VCaP (cell line): ENCODE measurements at regions not wholly inside any gene's neighbourhood (a gene's known extent, or its start where the extent isn't known, plus 50 kb on each side); places are given as distances from the start of the nearest gene placed in this dataset.

ENCODE experiments used
- H3K27ac ChIP-seq: fragments of 450-650 bp; 2 replicates; pipeline ENCODE4 v1.5.1; 2017
- TF ChIP-seq, protein P1 (sequence below): fragments of 450-650 bp; conservative IDR thresholded peaks from 2 replicates; pipeline ENCODE4 v1.5.1; 2017; ENCODE audit warnings: mild to moderate bottlenecking, moderate library complexity

DNA sequence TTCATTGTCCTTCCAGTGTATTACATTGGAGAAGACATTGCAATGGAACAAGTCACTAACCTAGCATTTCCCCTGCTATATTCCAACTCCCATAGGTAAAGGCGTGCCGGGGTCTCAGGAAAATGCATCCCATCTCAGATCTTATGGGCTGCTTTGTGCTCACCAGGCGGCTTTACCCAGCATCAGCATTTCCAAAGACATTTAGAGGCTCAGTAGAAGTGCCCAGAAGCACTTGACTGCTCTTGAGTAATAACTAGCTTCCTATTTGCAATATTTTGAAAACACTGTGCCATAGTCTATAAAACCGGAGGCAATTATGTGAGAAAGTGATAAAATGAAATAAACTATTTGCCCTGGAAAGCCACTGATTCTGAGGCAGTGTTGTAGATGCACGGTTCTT is 415.0 kb upstream of the NPVF start:
- H3K27ac ChIP-seq, result no peak overlapping the region
- TF ChIP-seq, protein P1, sequence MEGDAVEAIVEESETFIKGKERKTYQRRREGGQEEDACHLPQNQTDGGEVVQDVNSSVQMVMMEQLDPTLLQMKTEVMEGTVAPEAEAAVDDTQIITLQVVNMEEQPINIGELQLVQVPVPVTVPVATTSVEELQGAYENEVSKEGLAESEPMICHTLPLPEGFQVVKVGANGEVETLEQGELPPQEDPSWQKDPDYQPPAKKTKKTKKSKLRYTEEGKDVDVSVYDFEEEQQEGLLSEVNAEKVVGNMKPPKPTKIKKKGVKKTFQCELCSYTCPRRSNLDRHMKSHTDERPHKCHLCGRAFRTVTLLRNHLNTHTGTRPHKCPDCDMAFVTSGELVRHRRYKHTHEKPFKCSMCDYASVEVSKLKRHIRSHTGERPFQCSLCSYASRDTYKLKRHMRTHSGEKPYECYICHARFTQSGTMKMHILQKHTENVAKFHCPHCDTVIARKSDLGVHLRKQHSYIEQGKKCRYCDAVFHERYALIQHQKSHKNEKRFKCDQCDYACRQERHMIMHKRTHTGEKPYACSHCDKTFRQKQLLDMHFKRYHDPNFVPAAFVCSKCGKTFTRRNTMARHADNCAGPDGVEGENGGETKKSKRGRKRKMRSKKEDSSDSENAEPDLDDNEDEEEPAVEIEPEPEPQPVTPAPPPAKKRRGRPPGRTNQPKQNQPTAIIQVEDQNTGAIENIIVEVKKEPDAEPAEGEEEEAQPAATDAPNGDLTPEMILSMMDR, result no peak

DNA sequence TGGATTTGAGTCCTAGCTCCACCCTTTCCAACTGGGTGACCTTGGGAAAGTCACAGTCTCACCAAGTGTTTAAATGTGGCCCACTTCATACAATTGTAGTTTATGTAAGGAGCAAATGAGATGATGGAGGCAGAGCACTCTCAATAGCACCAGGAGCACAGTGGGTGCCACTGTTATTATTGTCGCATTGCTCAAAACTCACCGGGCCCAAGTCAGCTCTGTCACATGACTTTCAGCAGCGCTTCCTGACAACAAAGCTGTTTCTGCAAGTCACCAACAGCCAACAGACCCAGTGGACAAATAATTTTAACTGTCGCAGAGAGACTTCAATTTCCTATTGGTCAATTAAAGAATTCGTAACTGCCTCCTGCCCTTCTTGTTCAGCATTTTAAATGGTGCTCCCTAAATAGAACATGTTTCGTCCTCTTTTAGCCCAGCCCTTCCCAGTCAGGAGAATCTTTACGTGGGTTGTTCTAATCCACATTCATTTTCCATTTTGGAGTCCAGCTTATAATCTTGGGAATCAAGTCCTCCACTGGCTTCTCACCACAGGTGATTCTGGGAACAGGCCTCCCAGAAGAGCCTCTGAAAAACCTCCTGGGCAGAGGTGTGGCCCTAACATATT is 415.6 kb upstream of the NPVF start:
- H3K27ac ChIP-seq, result no peak overlapping the region
- TF ChIP-seq, protein P1, result no peak

- TF ChIP-seq, protein P1, result no peak
- no peak overlapping the region for H3K27ac ChIP-seq
These were observed 418.6 kb upstream of the NPVF start for GRCh38 chr7:25646726-25647413.

DNA sequence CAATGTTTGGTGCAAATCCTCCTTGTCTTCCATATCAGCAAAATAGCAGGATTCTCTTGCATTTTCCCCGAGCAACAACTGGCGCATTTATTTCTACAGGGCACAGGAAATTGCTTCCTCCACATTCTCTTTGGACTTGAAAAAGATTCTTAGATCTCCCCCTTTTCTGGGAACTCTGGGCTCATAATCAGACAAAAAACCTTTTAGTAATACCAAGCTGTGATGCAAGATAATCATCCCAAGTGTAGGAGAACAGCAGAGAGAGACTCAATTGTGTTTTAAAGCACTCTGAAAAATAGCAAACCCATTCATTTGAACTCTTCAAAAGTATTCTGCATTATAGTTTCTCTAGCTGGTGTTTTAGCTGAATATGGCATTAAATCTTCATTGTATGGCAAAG is 419.6 kb upstream of the NPVF start:
- TF ChIP-seq, protein P1, result no peak
- no peak overlapping the region for H3K27ac ChIP-seq

GRCh38 chr7:25652366-25652765 is 424.1 kb upstream of the NPVF start:
- no peak overlapping the region for H3K27ac ChIP-seq
- TF ChIP-seq, protein P1, result no peak

- H3K27ac ChIP-seq, result no peak overlapping the region
- TF ChIP-seq, protein P1, result no peak
These were observed 425.1 kb upstream of the NPVF start for GRCh38 chr7:25653384-25653783.

GRCh38 chr7:25656071-25656470 is 427.8 kb upstream of the NPVF start:
- TF ChIP-seq, protein P1, result no peak
- no peak overlapping the region for H3K27ac ChIP-seq
